B cell (primary cell): ENCODE measurements at regions not wholly inside any gene's neighbourhood (a gene's known extent, or its start where the extent isn't known, plus 50 kb on each side); places are given as distances from the start of the nearest gene placed in this dataset.

Experiments used
- ATAC-seq: fragments of 200-7000 bp; cut with Tn5 transposase; one replicate; pipeline ENCODE4 v1.10.0; 2021; ENCODE audit warnings: low read depth, mild to moderate bottlenecking, moderate number of reproducible peaks, moderate library complexity
- CTCF ChIA-PET: fragments of 350-600 bp; sonication (Branson Sonifier 250); formaldehyde crosslinking; loops from one replicate; lab custom pipeline; 2021; ENCODE audit warnings: antibody characterized with exemption, inconsistent platforms; lab: Charles Lee
- POLR2A ChIA-PET: fragments of 350-600 bp; sonication (Branson Sonifier 250); formaldehyde crosslinking; loops from one replicate; lab custom pipeline; 2021; ENCODE audit warnings: antibody characterized with exemption; lab: Charles Lee
- DNase-seq: peaks from one replicate; pipeline ENCODE4 v3.0.0; 2013
- H2AFZ ChIP-seq: 2 replicates; pipeline ENCODE4 v1.6.1; 2012; ENCODE audit warnings: mild to moderate bottlenecking, low read depth, low read length; ENCODE audit not compliant: insufficient read depth, poor library complexity, severe bottlenecking
- H3K27ac ChIP-seq, 2 donors: 1 replicate in 1 of 2; 2 replicates in 1 of 2; pipeline ENCODE4 v1.5.1; 2012 to 2013; ENCODE audit warnings: low read length in 2 of 2, mild to moderate bottlenecking in 2 of 2, moderate library complexity in 1 of 2
- H3K27me3 ChIP-seq, 4 experiments: fragments of 200-600 bp in 1 of 4; sonication (generic) in 1 of 4; replicated peaks in 1 of 4; 1 replicate in 2 of 4; 2 replicates in 2 of 4; pipeline versions ENCODE4 v1.6.1 to v1.7.0; 2013 to 2016; ENCODE audit warnings: low read length in 3 of 4, mild to moderate bottlenecking in 2 of 4, mixed read lengths in 1 of 4, moderate library complexity in 1 of 4; ENCODE audit not compliant: insufficient read depth in 4 of 4, control insufficient read depth in 3 of 4; ENCODE audit errors: control extremely low read depth in 1 of 4
- H3K36me3 ChIP-seq, 2 experiments: replicated peaks in 1 of 2; 1 replicate in 1 of 2; 2 replicates in 1 of 2; pipeline versions ENCODE4 v1.6.1 to v1.7.1; 2013; ENCODE audit warnings: low read length in 1 of 2; ENCODE audit not compliant: insufficient read depth in 2 of 2, control insufficient read depth in 1 of 2; ENCODE audit errors: control extremely low read depth in 1 of 2, extremely low read depth in 1 of 2
- H3K4me1 ChIP-seq, 2 donors: fragments of 200-600 bp in 1 of 2; sonication (generic) in 1 of 2; 1 replicate in 1 of 2; 2 replicates in 1 of 2; pipeline versions ENCODE4 v1.5.1 to v1.6.1; 2013 to 2017; ENCODE audit warnings: low read length in 2 of 2; ENCODE audit not compliant: control insufficient read depth in 2 of 2, insufficient read depth in 2 of 2
- H3K4me2 ChIP-seq: replicated peaks from 2 replicates; pipeline ENCODE3; 2012; ENCODE audit warnings: mild to moderate bottlenecking, low read depth, low read length; ENCODE audit not compliant: poor library complexity, severe bottlenecking
- H3K4me3 ChIP-seq, 5 experiments: fragments of 200-600 bp in 1 of 5; sonication (generic) in 1 of 5; 1 replicate in 3 of 5; 2 replicates in 2 of 5; pipeline versions ENCODE4 v1.5.1 to v1.7.0; 2011 to 2016; ENCODE audit warnings: low read length in 4 of 5, mild to moderate bottlenecking in 4 of 5, low read depth in 2 of 5, control low read depth in 1 of 5, moderate library complexity in 1 of 5; ENCODE audit not compliant: insufficient read depth in 1 of 5; ENCODE audit errors: control extremely low read depth in 1 of 5, extremely low read depth in 1 of 5
- H3K79me2 ChIP-seq: fragments of 200-600 bp; sonication (generic); one replicate; pipeline ENCODE4 v1.6.0; 2016; ENCODE audit warnings: low read length; ENCODE audit not compliant: control insufficient read depth, insufficient read depth
- H3K9ac ChIP-seq: fragments of 200-600 bp; sonication (generic); 2 replicates; pipeline ENCODE4 v1.6.1; 2017; ENCODE audit warnings: mild to moderate bottlenecking, low read length, moderate library complexity
- H3K9me3 ChIP-seq, 3 donors: one replicate each; pipeline versions ENCODE4 v1.6.1 to v1.7.1; 2013; ENCODE audit warnings: low read length in 2 of 3; ENCODE audit not compliant: control insufficient read depth in 2 of 3, insufficient read depth in 1 of 3; ENCODE audit errors: control extremely low read depth in 1 of 3
- H4K20me1 ChIP-seq: 2 replicates; pipeline ENCODE4 v1.6.0; 2012; ENCODE audit warnings: mild to moderate bottlenecking, low read length; ENCODE audit not compliant: insufficient read depth, control insufficient read depth, poor library complexity, severe bottlenecking
- H3K27ac Mint-ChIP-seq: one replicate; pipeline ENCODE4 v1.8.0; 2021; ENCODE audit warnings: mixed read lengths
- H3K27me3 Mint-ChIP-seq: one replicate; pipeline ENCODE4 v1.8.0; 2021; ENCODE audit warnings: mixed read lengths
- H3K4me1 Mint-ChIP-seq: one replicate; pipeline ENCODE4 v1.8.0; 2021; ENCODE audit warnings: mixed read lengths
- H3K4me3 Mint-ChIP-seq: one replicate; pipeline ENCODE4 v1.8.0; 2021; ENCODE audit warnings: mixed read lengths
- H3K9me3 Mint-ChIP-seq: one replicate; pipeline ENCODE4 v1.8.0; 2022; ENCODE audit warnings: mixed read lengths; ENCODE audit not compliant: insufficient read depth
- EZH2 ChIP-seq: IDR thresholded peaks from 2 replicates; pipeline ENCODE4 v1.6.1; 2012; ENCODE audit warnings: borderline replicate concordance, low read depth, mild to moderate bottlenecking, moderate library complexity, low read length; ENCODE audit not compliant: insufficient read depth, poor library complexity, severe bottlenecking
- WGBS: methylation state at CpG from one replicate; pipeline ENCODE4 v1.1.5; 2013; ENCODE audit warnings: missing lambda C conversion rate; ENCODE audit not compliant: insufficient coverage; 5-methylcytosine and 5-hydroxymethylcytosine counted together
- intact Hi-C: fragments of 100-400 bp; cut with micrococcal nuclease; formaldehyde crosslinking; loops from one replicate; pipeline ENCODE4 v1.10.0; 2022
- TF ChIP-seq, protein P1 (sequence below): fragments of 200-600 bp; IDR thresholded peaks from one replicate; pipeline ENCODE4 v1.8.0; 2022; ENCODE audit warnings: antibody characterized with exemption, mild to moderate bottlenecking

- ATAC-seq: no peak
- Mint-ChIP-seq H3K4me1 (no peaks in the 10 kb centered on the region), H3K27ac (no peak overlapping the region), H3K27me3 (no peaks in the 10 kb centered on the region), H3K9me3 (peaks cover 4% of the 10 kb centered on the region), H3K4me3 (no peak overlapping the region)
- Histone ChIP-seq H3K4me1 (no peaks in the 10 kb centered on the region), H2AFZ (no peak overlapping the region), H3K9me3 (peaks cover 0 to 9% (median 0%) of the 10 kb centered on the region in 3 donors), H3K36me3 (no peaks in the 10 kb centered on the region), H3K79me2 (no peaks in the 10 kb centered on the region), H3K27me3 (no peaks in the 10 kb centered on the region), H3K9ac (no peak overlapping the region), H3K4me3 (no peak overlapping the region), H3K4me2 (no peak overlapping the region), H3K27ac (no peak overlapping the region), H4K20me1 (no peaks in the 10 kb centered on the region)
- intact Hi-C loops: no loop called here
- ChIA-PET POLR2A (no interaction called here), CTCF (no interaction called here)
- no peak for TF ChIP-seq EZH2
- TF ChIP-seq, protein P1, sequence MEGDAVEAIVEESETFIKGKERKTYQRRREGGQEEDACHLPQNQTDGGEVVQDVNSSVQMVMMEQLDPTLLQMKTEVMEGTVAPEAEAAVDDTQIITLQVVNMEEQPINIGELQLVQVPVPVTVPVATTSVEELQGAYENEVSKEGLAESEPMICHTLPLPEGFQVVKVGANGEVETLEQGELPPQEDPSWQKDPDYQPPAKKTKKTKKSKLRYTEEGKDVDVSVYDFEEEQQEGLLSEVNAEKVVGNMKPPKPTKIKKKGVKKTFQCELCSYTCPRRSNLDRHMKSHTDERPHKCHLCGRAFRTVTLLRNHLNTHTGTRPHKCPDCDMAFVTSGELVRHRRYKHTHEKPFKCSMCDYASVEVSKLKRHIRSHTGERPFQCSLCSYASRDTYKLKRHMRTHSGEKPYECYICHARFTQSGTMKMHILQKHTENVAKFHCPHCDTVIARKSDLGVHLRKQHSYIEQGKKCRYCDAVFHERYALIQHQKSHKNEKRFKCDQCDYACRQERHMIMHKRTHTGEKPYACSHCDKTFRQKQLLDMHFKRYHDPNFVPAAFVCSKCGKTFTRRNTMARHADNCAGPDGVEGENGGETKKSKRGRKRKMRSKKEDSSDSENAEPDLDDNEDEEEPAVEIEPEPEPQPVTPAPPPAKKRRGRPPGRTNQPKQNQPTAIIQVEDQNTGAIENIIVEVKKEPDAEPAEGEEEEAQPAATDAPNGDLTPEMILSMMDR: no peak
- no peak for DNase-seq
- no CpG with 5 or more reads among the region's 5 CpGs for WGBS
These were observed 1008.3 kb downstream of the DNAH5 start for GRCh38 chr5:12936221-12936620.

GRCh38 chr5:12934722-12935121 is 1009.8 kb downstream of the DNAH5 start:
- H3K27me3 ChIP-seq: no peaks in the 10 kb centered on the region
- H3K36me3 ChIP-seq: no peaks in the 10 kb centered on the region
- no peak overlapping the region for H2AFZ ChIP-seq
- H3K4me2 ChIP-seq: no peak overlapping the region
- H3K27ac ChIP-seq: no peak overlapping the region
- Mint-ChIP-seq H3K27ac (no peak overlapping the region), H3K9me3 (peaks cover 4% of the 10 kb centered on the region), H3K27me3 (no peaks in the 10 kb centered on the region), H3K4me1 (no peaks in the 10 kb centered on the region), H3K4me3 (no peak overlapping the region)
- no peak for DNase-seq
- ChIA-PET CTCF (no interaction called here), POLR2A (no interaction called here)
- H3K4me1 ChIP-seq: no peaks in the 10 kb centered on the region
- ATAC-seq: no peak
- H3K9ac ChIP-seq: no peak overlapping the region
- no CpG with 5 or more reads among the region's 1 CpG for WGBS
- intact Hi-C loops: no loop called here
- H3K9me3 ChIP-seq: peaks cover 0 to 9% (median 0%) of the 10 kb centered on the region in 3 donors
- TF ChIP-seq EZH2: no peak
- TF ChIP-seq, protein P1: no peak
- no peak overlapping the region for H3K4me3 ChIP-seq
- H3K79me2 ChIP-seq: no peaks in the 10 kb centered on the region
- no peaks in the 10 kb centered on the region for H4K20me1 ChIP-seq
